VCaP (cell line): ENCODE measurements at regions not wholly inside any gene's neighbourhood (a gene's known extent, or its start where the extent isn't known, plus 50 kb on each side); places are given as distances from the start of the nearest gene placed in this dataset.

Experiments used
- H3K27ac ChIP-seq: fragments of 450-650 bp; 2 replicates; pipeline ENCODE4 v1.5.1; 2017
- TF ChIP-seq, protein P1 (sequence below): fragments of 450-650 bp; conservative IDR thresholded peaks from 2 replicates; pipeline ENCODE4 v1.5.1; 2017; ENCODE audit warnings: mild to moderate bottlenecking, moderate library complexity

DNA sequence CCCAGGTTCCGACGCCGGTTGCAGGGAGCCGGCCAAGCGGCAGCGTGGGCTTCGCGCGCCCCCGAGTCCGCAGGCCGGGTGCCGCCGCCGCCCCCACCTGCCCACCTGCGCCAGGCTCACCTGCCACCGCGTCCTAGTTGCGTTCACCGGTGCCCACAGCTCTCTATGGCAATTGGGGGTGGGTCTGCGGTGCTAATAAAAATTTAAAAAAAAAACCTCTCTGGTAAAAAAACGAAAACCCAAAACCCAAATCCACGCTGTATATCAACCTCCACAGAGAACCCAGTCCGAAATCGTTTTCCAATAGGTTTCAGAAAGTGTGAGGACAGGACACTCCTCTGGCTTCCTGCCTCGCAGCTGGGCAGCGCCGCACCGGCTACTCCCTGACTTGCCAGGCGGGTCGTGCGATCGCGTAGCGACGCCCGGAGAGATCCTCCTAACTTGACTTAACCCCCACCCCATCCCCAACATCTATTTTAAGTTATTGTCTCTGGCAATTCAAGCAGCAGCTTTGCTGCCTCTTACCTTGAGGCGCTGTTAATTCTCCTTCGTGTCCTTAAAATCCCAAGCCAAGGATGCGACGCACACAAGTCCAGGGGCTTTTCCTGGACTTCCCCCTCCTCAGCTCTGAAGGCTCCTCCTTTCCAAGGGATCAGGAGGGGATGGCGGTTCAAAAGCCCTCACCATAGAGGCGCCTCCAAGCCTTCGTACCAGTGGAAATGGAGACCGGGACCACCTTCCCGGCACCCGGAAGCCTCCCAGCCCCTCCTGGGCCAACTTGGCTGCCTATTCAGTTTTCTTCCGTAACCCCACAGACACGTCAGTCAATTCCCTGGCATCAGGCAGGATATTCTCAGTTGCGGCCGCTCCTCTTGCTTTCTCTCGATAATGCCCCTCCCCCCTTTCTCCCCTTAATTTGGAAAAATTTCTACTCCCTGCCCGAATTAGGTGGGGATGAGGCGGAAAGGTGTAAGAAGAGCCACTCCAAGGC is 1639.4 kb upstream of the C9orf72 start:
- no peak overlapping the region for H3K27ac ChIP-seq
- TF ChIP-seq, protein P1, sequence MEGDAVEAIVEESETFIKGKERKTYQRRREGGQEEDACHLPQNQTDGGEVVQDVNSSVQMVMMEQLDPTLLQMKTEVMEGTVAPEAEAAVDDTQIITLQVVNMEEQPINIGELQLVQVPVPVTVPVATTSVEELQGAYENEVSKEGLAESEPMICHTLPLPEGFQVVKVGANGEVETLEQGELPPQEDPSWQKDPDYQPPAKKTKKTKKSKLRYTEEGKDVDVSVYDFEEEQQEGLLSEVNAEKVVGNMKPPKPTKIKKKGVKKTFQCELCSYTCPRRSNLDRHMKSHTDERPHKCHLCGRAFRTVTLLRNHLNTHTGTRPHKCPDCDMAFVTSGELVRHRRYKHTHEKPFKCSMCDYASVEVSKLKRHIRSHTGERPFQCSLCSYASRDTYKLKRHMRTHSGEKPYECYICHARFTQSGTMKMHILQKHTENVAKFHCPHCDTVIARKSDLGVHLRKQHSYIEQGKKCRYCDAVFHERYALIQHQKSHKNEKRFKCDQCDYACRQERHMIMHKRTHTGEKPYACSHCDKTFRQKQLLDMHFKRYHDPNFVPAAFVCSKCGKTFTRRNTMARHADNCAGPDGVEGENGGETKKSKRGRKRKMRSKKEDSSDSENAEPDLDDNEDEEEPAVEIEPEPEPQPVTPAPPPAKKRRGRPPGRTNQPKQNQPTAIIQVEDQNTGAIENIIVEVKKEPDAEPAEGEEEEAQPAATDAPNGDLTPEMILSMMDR: no peak

DNA sequence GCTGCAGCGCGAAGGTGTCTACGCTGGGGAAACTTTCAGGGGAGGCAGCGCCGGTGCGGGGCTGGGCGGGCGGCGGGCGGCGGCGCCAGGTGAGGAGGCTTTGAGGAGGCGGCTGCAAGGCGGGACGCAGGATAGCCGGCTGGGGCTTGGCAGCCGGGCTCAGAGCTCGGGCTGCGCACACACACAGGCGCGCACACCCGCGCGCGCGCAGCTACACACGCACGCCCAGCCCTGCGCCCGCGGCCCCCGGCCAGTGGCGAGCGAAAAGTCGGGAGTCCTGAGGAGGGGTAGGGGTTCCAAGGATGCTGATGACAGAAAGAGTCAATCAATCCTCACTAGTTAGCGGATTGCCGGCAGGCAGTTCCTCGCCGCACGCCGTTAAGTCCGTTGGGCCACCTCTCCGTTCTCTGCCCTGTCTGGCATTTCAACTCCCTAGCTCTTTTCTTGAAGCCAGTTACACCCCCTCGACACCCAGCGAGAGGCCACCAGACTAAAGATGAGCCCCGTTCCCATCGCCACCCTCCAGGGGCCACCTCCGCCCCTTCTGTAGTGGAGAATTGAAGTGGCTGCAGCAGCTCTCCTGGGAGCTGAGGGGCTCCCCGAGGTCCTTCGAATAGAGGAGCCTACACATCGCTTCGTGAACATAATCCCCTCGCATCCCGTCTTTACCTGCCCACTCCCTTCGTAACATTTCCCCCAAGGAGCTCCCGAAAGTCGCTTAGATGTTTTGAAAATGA is 1640.3 kb upstream of the C9orf72 start, which contains the start of gene LINGO2:
LINGO2 (minus strand) TSS at position 185 of the 737 bp plus-strand sequence.
- TF ChIP-seq, protein P1: no peak
- H3K27ac ChIP-seq: no peak within 1 kb of the TSS

DNA sequence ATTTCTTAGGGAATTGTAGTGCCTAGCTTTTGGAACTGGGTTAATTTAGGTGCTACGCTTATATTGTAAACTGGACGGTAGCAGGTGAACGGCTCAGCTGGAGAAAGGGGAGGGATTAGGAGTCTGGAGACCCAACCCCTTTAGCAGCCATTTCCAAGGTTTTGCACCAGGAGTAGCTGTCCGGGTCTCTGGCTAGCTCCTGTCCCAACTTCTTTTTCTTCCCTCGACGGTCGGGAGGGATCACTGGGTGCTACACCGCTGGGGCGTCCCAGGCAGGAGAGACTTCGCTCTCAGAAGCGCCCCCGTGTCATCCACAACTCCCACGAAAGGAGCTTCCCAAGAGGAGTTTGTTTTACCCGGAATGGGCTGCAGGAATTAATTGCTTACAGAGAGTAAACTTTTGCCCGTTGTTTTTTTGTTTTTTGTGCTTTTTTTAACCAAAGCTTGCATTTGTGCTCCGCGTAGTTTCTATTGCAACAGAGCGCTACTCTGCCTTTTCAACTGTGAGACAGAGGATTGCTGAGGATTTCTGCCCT is 1640.9 kb upstream of the C9orf72 start:
- H3K27ac ChIP-seq: no peak overlapping the region
- TF ChIP-seq, protein P1: no peak

DNA sequence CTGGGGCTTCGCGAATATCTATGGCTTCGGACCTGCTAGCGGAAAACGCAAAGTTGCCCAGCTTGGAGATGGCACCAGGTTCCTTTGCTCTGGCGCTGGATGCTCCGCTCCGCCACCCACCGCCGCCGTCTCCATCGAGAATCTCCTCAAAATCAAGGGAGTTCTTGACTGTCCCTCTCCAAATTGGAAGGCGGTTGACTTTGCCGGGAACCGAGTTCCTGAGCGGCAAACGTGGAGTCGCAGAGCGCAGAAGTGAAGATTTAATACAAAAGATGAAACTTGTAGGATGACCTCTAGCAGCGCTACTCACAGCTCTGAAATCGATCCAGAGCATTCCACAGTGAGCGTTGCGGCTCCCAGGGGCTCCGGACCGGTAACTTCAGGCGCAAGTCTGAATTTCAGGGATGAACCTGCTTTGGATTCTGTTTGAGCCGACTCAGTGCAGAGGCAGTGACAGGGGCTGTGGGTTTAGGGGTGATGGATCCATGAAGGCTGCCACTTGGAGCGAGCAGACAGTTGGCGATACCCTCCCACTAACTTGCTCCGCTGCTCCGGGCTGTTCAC is 1641.5 kb upstream of the C9orf72 start:
- TF ChIP-seq, protein P1: no peak
- H3K27ac ChIP-seq: no peak overlapping the region

DNA sequence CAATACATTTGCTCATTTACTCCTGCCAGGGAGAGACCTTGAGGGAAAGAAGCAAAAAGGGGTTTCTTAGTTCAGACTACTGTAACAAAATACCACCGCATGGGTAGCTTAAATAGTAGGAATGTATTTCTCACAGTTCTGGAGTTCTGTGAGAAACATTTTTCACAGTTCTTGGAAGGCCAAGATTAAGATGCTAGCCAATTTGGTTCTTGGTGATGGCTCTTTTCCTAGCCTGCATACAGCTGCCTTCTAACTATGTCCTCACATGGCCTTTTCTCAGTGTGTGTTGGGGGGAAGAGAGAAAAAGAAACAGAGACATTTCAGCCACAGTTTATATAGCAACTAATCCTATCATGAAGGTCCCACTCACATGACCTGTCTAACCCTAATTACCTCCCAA is 1644.7 kb upstream of the C9orf72 start:
- TF ChIP-seq, protein P1: no peak
- H3K27ac ChIP-seq: no peak overlapping the region

DNA sequence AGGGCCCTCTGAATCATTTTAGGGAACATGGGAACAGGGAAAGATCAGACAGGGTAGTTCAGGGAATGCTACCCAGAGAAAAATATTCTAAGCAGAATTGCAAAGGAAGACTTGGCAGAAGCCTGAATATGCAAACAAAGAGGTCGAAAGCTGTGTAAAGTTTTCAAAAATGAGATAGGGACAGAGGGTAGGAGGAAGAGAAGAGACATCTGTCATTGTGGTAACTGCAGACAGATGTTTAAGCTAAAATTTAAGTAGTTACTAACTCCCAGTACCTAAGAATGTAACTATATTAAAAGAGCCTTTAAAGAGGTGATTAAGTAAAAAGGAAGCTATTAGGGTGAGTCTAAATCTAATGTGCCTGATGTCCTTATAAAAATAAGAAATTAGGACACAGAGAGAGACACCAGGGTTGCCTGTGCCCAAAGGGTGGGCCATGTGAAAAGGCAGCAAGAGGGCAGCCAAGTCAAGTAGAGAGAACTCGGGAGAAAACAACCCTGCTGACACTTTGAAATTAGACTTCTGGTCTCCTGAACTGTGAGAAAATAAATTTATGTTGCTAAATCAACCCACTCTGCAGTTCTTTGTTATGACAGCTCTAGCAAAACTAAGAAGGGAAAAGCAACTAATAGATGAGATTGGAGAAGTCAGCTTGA is 1647.4 kb upstream of the C9orf72 start:
- no peak overlapping the region for H3K27ac ChIP-seq
- TF ChIP-seq, protein P1: no peak
